Activated CD4-positive, alpha-beta T cell treated with anti-CD3 and anti-CD28 coated beads, Interleukin-2, amount 50 U/mL, for 48 hours (primary cell): ENCODE measurements at regions not wholly inside any gene's neighbourhood (a gene's known extent, or its start where the extent isn't known, plus 50 kb on each side); places are given as distances from the start of the nearest gene placed in this dataset.

Experiments
- DNase-seq, 2 experiments: peaks; one replicate each; pipeline ENCODE4 v3.0.0-alpha.2; 2020

GRCh38 chr20:22307409-22307808, 277.0 kb downstream of the FOXA2 start:
- no peak for DNase-seq

GRCh38 chr20:22305381-22305780, 279.0 kb downstream of the FOXA2 start:
- no peak for DNase-seq

- DNase-seq: no peak
Observed at GRCh38 chr20:22303523-22303922, 280.8 kb downstream of the FOXA2 start.

- no peak for DNase-seq
Observed at GRCh38 chr20:22302039-22302438, 282.3 kb downstream of the FOXA2 start.

GRCh38 chr20:22293886-22294285, 290.5 kb downstream of the FOXA2 start:
- DNase-seq: no peak

GRCh38 chr20:22289442-22289841, 294.9 kb downstream of the FOXA2 start:
- DNase-seq: no peak

GRCh38 chr20:22288957-22289356, 295.4 kb downstream of the FOXA2 start:
- no peak for DNase-seq

GRCh38 chr20:22288156-22288555, 296.2 kb downstream of the FOXA2 start:
- no peak for DNase-seq

- DNase-seq: no peak
Observed at GRCh38 chr20:22285555-22285954, 298.8 kb downstream of the FOXA2 start.

- no peak for DNase-seq
Observed at GRCh38 chr20:22282696-22283095, 301.7 kb downstream of the FOXA2 start.

- DNase-seq: no peak
Observed at GRCh38 chr20:22274330-22274729, 310.0 kb downstream of the FOXA2 start.

GRCh38 chr20:22268675-22269074, 315.7 kb downstream of the FOXA2 start:
- no peak for DNase-seq

GRCh38 chr20:22264917-22265316, 319.5 kb downstream of the FOXA2 start:
- no peak for DNase-seq

- DNase-seq: no peak
Observed at GRCh38 chr20:22260506-22260905, 323.9 kb downstream of the FOXA2 start.

GRCh38 chr20:22257912-22258311, 326.5 kb downstream of the FOXA2 start:
- no peak for DNase-seq

- DNase-seq: no peak
Observed at GRCh38 chr20:22248051-22248667, 336.2 kb downstream of the FOXA2 start.

GRCh38 chr20:22245139-22245538, 339.2 kb downstream of the FOXA2 start:
- DNase-seq: no peak

- DNase-seq: no peak
Observed at GRCh38 chr20:22243067-22243466, 341.3 kb downstream of the FOXA2 start.

- no peak for DNase-seq
Observed at GRCh38 chr20:22241609-22242008, 342.8 kb downstream of the FOXA2 start.

- DNase-seq: no peak
Observed at GRCh38 chr20:22232923-22233322, 351.4 kb downstream of the FOXA2 start.

GRCh38 chr20:22232473-22232872, 351.9 kb downstream of the FOXA2 start:
- DNase-seq: no peak

GRCh38 chr20:22226849-22227700, 357.3 kb downstream of the FOXA2 start:
- DNase-seq: no peak

GRCh38 chr20:22223236-22223635, 361.1 kb downstream of the FOXA2 start:
- DNase-seq: no peak

- no peak for DNase-seq
Observed at GRCh38 chr20:22217712-22218352, 366.5 kb downstream of the FOXA2 start.
